Activated CD4-positive, CD25-positive, alpha-beta regulatory T cell treated with anti-CD3 and anti-CD28 coated beads, Interleukin-2, amount 50 U/mL, for 24 hours (primary cell): ENCODE measurements at regions not wholly inside any gene's neighbourhood (a gene's known extent, or its start where the extent isn't known, plus 50 kb on each side); places are given as distances from the start of the nearest gene placed in this dataset.
"Not testable (repeated sequence)": the region's sequence is repeated elsewhere in the genome, so short reads cannot be mapped to it uniquely, and the experiment has no call there.

ENCODE experiments used
- ATAC-seq, 2 donors: fragments of 150-1000 bp; cut with Tn5 transposase; one replicate each; pipeline ENCODE4 v1.10.0; 2021; ENCODE audit warnings: mild to moderate bottlenecking in 1 of 2, moderate library complexity in 1 of 2

GRCh38 chr20:48025661-48026060 is 240.4 kb upstream of the SULF2 start:
- no peak for ATAC-seq

GRCh38 chr20:48025051-48025515 is 239.8 kb upstream of the SULF2 start:
- ATAC-seq: no peak

GRCh38 chr20:48024539-48024938 is 239.3 kb upstream of the SULF2 start:
- no peak for ATAC-seq

- not testable (repeated sequence) for ATAC-seq
Measured at GRCh38 chr20:48020696-48021095, 235.4 kb upstream of the SULF2 start.

- no peak for ATAC-seq
Measured at GRCh38 chr20:48019940-48020339, 234.7 kb upstream of the SULF2 start.

GRCh38 chr20:48019496-48019895 is 234.2 kb upstream of the SULF2 start:
- ATAC-seq: no peak

GRCh38 chr20:48018851-48019250 is 233.6 kb upstream of the SULF2 start:
- ATAC-seq: not testable (repeated sequence)

GRCh38 chr20:48017992-48018391 is 232.7 kb upstream of the SULF2 start:
- no peak for ATAC-seq

- no peak for ATAC-seq
Measured at GRCh38 chr20:48017509-48017908, 232.2 kb upstream of the SULF2 start.

GRCh38 chr20:48015943-48016723 is 230.9 kb upstream of the SULF2 start:
- no peak for ATAC-seq

- no peak for ATAC-seq
Measured at GRCh38 chr20:48015141-48015910, 230.0 kb upstream of the SULF2 start.

- ATAC-seq: no peak
Measured at GRCh38 chr20:48012401-48012974, 227.2 kb upstream of the SULF2 start.

- ATAC-seq: no peak
Measured at GRCh38 chr20:48011025-48011424, 225.7 kb upstream of the SULF2 start.

GRCh38 chr20:48010623-48011022 is 225.3 kb upstream of the SULF2 start:
- ATAC-seq: no peak

- ATAC-seq: no peak
Measured at GRCh38 chr20:48008850-48009515, 223.7 kb upstream of the SULF2 start.

- ATAC-seq: no peak
Measured at GRCh38 chr20:48007351-48007750, 222.1 kb upstream of the SULF2 start.

- no peak for ATAC-seq
Measured at GRCh38 chr20:48006036-48006833, 221.0 kb upstream of the SULF2 start.

- no peak for ATAC-seq
Measured at GRCh38 chr20:48003021-48003420, 217.7 kb upstream of the SULF2 start.

- no peak for ATAC-seq
Measured at GRCh38 chr20:48002517-48002970, 217.3 kb upstream of the SULF2 start.

GRCh38 chr20:47999166-47999565 is 213.9 kb upstream of the SULF2 start:
- ATAC-seq: no peak

- ATAC-seq: no peak
Measured at GRCh38 chr20:47998736-47999135, 213.5 kb upstream of the SULF2 start.

- no peak for ATAC-seq
Measured at GRCh38 chr20:47995661-47996060, 210.4 kb upstream of the SULF2 start.
